AG08396 (cell line): ENCODE measurements at regions not wholly inside any gene's neighbourhood (a gene's known extent, or its start where the extent isn't known, plus 50 kb on each side); places are given as distances from the start of the nearest gene placed in this dataset.
A peak's percentile ranks its signal among the peaks of the same experiment; 100 is the strongest.

Source experiments
- DNase-seq: peaks from one replicate; pipeline ENCODE4 v3.0.0; 2012; ENCODE audit warnings: low spot score, mixed read lengths

- DNase-seq: no peak
Observed at GRCh38 chr14:73782623-73783022, 68.4 kb upstream of the PNMA1 start.

- no peak for DNase-seq
Observed at GRCh38 chr14:73780896-73781295, 66.7 kb upstream of the PNMA1 start.

- DNase-seq: no peak
Observed at GRCh38 chr14:73780391-73780790, 66.2 kb upstream of the PNMA1 start.

- no peak for DNase-seq
Observed at GRCh38 chr14:73778736-73779135, 64.6 kb upstream of the PNMA1 start.

GRCh38 chr14:73777420-73777819 lies 63.2 kb upstream of the PNMA1 start:
- no peak for DNase-seq

GRCh38 chr14:73776194-73776537 lies 62.0 kb upstream of the PNMA1 start:
- DNase-seq: no peak

- DNase-seq: no peak
Observed at GRCh38 chr14:73775339-73776193, 61.4 kb upstream of the PNMA1 start.

GRCh38 chr14:73774671-73775070 lies 60.5 kb upstream of the PNMA1 start:
- no peak for DNase-seq

- no peak for DNase-seq
Observed at GRCh38 chr14:73774241-73774570, 60.0 kb upstream of the PNMA1 start.

- DNase-seq: no peak
Observed at GRCh38 chr14:73773441-73774240, 59.5 kb upstream of the PNMA1 start.

GRCh38 chr14:73771848-73772638 lies 57.9 kb upstream of the PNMA1 start:
- peak; percentile 35 for DNase-seq

- DNase-seq: no peak
Observed at GRCh38 chr14:73770977-73771847, 57.0 kb upstream of the PNMA1 start.

- DNase-seq: no peak
Observed at GRCh38 chr14:73768107-73768506, 53.9 kb upstream of the PNMA1 start.

- no peak for DNase-seq
Observed at GRCh38 chr14:73764406-73765280, 50.5 kb upstream of the PNMA1 start.
